PC-9 (cell line): ENCODE measurements at regions not wholly inside any gene's neighbourhood (a gene's known extent, or its start where the extent isn't known, plus 50 kb on each side); places are given as distances from the start of the nearest gene placed in this dataset.

Experiments
- BruUV-seq: library from RNA; stranded (reverse); fragments of 400-500 nt; replicated peaks from 2 replicates; lab custom pipeline; 2021; lab: Mats Ljungman, UMichigan
- CTCF ChIA-PET: fragments of 300-600 bp; sonication (Branson Sonifier 250); formaldehyde crosslinking; loops from one replicate; lab custom pipeline; 2022; ENCODE audit warnings: antibody characterized with exemption; lab: Charles Lee
- POLR2A ChIA-PET: fragments of 300-600 bp; sonication (Branson Sonifier 250); formaldehyde crosslinking; loops from one replicate; lab custom pipeline; 2022; ENCODE audit warnings: antibody characterized with exemption; ENCODE audit not compliant: unreplicated experiment; lab: Charles Lee
- DNase-seq, 2 experiments: peaks; one replicate each; pipeline versions ENCODE4 v3.0.0 to v3.0.0-alpha.2; 2015 to 2022; ENCODE audit warnings: mixed read lengths in 1 of 2
- H2AFZ ChIP-seq: fragments of 200-600 bp; sonication (generic); 2 replicates; pipeline ENCODE4 v1.8.1; 2017; ENCODE audit warnings: antibody characterized with exemption
- H3F3A ChIP-seq: fragments of 200-600 bp; sonication (generic); 2 replicates; pipeline ENCODE4 v1.8.1; 2017; ENCODE audit warnings: antibody characterized with exemption, mild to moderate bottlenecking, low read depth; ENCODE audit not compliant: insufficient read depth
- H3K27ac ChIP-seq: fragments of 200-600 bp; sonication (generic); 2 replicates; pipeline ENCODE4 v1.6.1; 2016; ENCODE audit warnings: mixed run types
- H3K27me3 ChIP-seq: fragments of 200-600 bp; sonication (generic); 2 replicates; pipeline ENCODE4 v1.6.1; 2016; ENCODE audit warnings: low read depth, mixed run types; ENCODE audit not compliant: insufficient read depth
- H3K36me3 ChIP-seq: fragments of 200-600 bp; sonication (generic); 2 replicates; pipeline ENCODE4 v1.6.1; 2016; ENCODE audit warnings: low read depth, mixed run types
- H3K4me1 ChIP-seq: fragments of 200-600 bp; sonication (generic); replicated peaks from 2 replicates; pipeline ENCODE4 v1.6.1; 2016; ENCODE audit warnings: mixed run types; ENCODE audit not compliant: insufficient read depth
- H3K4me2 ChIP-seq: fragments of 200-600 bp; sonication (generic); 2 replicates; pipeline ENCODE4 v1.6.1; 2017; ENCODE audit warnings: mixed run types
- H3K4me3 ChIP-seq: fragments of 200-600 bp; sonication (generic); 2 replicates; pipeline ENCODE4 v1.6.1; 2016; ENCODE audit warnings: mixed run types
- H3K79me2 ChIP-seq: fragments of 200-600 bp; sonication (generic); 2 replicates; pipeline ENCODE4 v1.6.1; 2017; ENCODE audit warnings: low read depth, mixed run types
- H3K9me2 ChIP-seq: fragments of 200-600 bp; sonication (generic); 2 replicates; pipeline ENCODE4 v1.8.1; 2017; ENCODE audit warnings: mild to moderate bottlenecking; ENCODE audit not compliant: insufficient read depth
- H3K9me3 ChIP-seq: fragments of 200-600 bp; sonication (generic); 2 replicates; pipeline ENCODE4 v1.8.1; 2016; ENCODE audit warnings: low read depth; ENCODE audit not compliant: insufficient read depth
- H4K20me1 ChIP-seq: fragments of 200-600 bp; sonication (generic); 2 replicates; pipeline ENCODE4 v1.8.1; 2017; ENCODE audit not compliant: insufficient read depth
- EZH2 ChIP-seq: fragments of 200-600 bp; sonication (generic); IDR thresholded peaks from 2 replicates; pipeline ENCODE4 v1.8.0; 2017; ENCODE audit warnings: antibody characterized with exemption, low read depth
- intact Hi-C: fragments of 100-400 bp; cut with micrococcal nuclease; formaldehyde crosslinking; loops from one replicate; pipeline ENCODE4 v1.10.0; 2022; ENCODE audit not compliant: unreplicated experiment
- TF ChIP-seq, protein P1 (sequence below): fragments of 200-600 bp; sonication (generic); conservative IDR thresholded peaks from 2 replicates; pipeline ENCODE4 v1.6.1; 2017; ENCODE audit warnings: mixed run types, antibody characterized with exemption, mild to moderate bottlenecking, moderate library complexity

DNA sequence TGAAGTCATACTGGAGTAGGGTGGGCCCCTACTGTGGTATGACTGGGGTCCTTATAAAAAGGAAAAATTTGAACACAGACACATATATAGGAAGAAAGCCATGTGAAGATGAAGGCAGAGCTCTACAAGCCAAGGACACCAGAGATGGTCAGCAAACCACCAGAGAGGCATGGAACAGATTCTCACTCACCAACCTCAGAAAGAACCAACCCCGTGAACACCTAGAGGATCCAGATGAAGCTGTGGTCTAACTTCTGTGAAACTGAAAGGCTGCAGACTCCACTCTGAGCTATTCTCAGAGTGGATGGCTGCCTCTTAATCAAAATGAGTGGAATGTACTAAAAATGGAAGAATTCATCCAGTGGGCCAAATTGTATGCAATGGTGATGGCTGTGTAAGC, 149.6 kb downstream of the ABCA8 start:
- Histone ChIP-seq H3K79me2 (no peaks in the 10 kb centered on the region), H3K4me2 (no peak overlapping the region), H2AFZ (no peak overlapping the region), H4K20me1 (no peaks in the 10 kb centered on the region), H3K9me3 (no peaks in the 10 kb centered on the region), H3K36me3 (no peaks in the 10 kb centered on the region), H3K4me1 (peaks cover 4% of the 10 kb centered on the region; the same call in 1 of the 2 replicates), H3K4me3 (no peak overlapping the region), H3K9me2 (0 out of 2 replicates have a peak, but pooled peaks cover 3% of the 10 kb centered on the region), H3K27me3 (no peaks in the 10 kb centered on the region), H3K27ac (no peak overlapping the region), H3F3A (no peaks in the 10 kb centered on the region)
- no TSS peak for BruUV-seq
- intact Hi-C loops = no loop called here
- CTCF ChIA-PET = no interaction called here
- no peak for DNase-seq
- POLR2A ChIA-PET = no interaction called here
- TF ChIP-seq, protein P1, sequence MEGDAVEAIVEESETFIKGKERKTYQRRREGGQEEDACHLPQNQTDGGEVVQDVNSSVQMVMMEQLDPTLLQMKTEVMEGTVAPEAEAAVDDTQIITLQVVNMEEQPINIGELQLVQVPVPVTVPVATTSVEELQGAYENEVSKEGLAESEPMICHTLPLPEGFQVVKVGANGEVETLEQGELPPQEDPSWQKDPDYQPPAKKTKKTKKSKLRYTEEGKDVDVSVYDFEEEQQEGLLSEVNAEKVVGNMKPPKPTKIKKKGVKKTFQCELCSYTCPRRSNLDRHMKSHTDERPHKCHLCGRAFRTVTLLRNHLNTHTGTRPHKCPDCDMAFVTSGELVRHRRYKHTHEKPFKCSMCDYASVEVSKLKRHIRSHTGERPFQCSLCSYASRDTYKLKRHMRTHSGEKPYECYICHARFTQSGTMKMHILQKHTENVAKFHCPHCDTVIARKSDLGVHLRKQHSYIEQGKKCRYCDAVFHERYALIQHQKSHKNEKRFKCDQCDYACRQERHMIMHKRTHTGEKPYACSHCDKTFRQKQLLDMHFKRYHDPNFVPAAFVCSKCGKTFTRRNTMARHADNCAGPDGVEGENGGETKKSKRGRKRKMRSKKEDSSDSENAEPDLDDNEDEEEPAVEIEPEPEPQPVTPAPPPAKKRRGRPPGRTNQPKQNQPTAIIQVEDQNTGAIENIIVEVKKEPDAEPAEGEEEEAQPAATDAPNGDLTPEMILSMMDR = no peak
- TF ChIP-seq EZH2 = no peak

DNA sequence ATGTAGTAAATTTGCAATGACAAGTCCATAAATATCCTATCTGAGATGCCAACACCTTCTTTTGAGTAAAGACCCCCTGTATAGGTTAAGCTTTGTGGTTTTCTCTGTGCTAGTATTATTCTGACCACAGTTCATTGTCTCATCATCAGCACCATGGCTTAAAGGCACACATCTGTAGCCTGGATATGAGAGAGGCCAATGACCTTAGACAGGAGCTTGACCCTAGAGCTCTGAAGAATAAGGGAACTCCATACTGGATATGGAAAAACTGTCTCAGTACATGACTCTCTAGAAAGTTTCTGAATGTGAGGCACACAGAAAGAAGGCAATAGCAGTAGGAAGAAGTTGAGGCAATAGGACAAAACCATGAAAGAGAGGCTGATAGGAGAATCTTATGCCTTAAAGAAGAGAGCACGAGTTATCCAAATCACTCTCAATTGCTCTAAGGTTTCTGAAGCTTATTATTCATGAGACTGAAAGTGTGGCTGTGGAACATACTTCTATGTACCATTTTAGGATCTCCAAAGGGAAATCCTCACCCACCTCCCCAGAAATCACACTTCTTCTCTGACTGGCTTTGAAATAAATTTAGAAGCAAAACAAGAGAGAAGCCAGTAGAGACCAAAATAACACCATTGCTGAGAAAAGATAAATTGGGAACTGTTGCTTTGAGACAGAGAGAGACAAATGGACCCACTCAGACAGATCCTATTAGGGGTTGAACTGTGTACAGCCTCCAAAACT, 150.2 kb downstream of the ABCA8 start:
- H3K27ac ChIP-seq = no peak overlapping the region
- TF ChIP-seq EZH2 = no peak
- TF ChIP-seq, protein P1 = no peak
- ChIA-PET POLR2A (no interaction called here), CTCF (no interaction called here)
- peaks cover 4% of the 10 kb centered on the region; the same call in 1 of the 2 replicates for H3K4me1 ChIP-seq
- intact Hi-C loops = no loop called here
- no peaks in the 10 kb centered on the region for H3K9me3 ChIP-seq
- no peaks in the 10 kb centered on the region for H3K27me3 ChIP-seq
- no peaks in the 10 kb centered on the region for H3K79me2 ChIP-seq
- no TSS peak for BruUV-seq
- H3K4me3 ChIP-seq = no peak overlapping the region
- 0 out of 2 replicates have a peak, but pooled peaks cover 3% of the 10 kb centered on the region for H3K9me2 ChIP-seq
- DNase-seq = no peak
- no peaks in the 10 kb centered on the region for H4K20me1 ChIP-seq
- no peak overlapping the region for H3K4me2 ChIP-seq
- no peak overlapping the region for H2AFZ ChIP-seq
- H3K36me3 ChIP-seq = no peaks in the 10 kb centered on the region
- H3F3A ChIP-seq = no peaks in the 10 kb centered on the region

DNA sequence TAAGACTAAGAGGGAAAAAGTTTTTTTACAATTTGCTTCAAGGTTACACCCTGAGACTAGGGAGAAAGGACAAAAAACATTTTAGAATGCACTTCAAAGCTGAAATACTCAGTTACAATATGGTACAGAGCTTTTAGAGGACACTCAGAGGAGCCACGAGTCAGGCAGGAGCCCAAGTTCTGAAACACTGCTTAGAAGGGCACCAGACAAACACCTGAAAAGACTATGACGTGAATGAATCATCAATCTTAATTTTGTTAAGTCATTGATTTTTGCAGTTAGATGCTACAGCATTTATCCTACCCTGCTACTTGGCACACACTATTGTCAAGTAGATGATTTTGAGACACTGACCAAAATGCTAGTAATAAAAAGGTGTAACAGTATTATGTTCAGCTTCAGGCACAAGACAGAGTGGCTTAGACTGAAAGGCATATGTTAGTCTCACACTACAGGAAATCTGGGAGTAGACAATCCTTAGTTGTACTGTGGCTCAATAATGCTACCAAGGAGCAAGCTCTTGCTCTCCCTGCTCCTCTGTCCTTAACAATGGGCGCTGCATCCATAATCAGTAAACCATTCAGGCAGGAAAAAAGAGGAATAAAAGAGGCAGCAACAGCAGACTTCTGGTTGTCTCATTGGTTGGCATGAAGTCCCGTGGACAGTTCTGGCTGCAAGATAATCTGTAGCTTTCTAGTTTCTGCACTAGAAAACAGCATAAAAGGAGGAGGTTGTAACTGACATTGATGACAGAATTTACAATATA, 151.8 kb downstream of the ABCA8 start:
- Histone ChIP-seq H3K9me3 (no peaks in the 10 kb centered on the region), H2AFZ (no peak overlapping the region), H3K4me1 (peaks cover 4% of the 10 kb centered on the region; the same call in 1 of the 2 replicates), H3K27ac (no peak overlapping the region), H3K4me3 (no peak overlapping the region), H3F3A (no peaks in the 10 kb centered on the region), H3K36me3 (no peaks in the 10 kb centered on the region), H3K9me2 (0 out of 2 replicates have a peak, but pooled peaks cover 3% of the 10 kb centered on the region), H3K4me2 (no peak overlapping the region), H3K27me3 (no peaks in the 10 kb centered on the region), H4K20me1 (no peaks in the 10 kb centered on the region), H3K79me2 (no peaks in the 10 kb centered on the region)
- TF ChIP-seq, protein P1 = no peak
- TF ChIP-seq EZH2 = no peak
- ChIA-PET CTCF (no interaction called here), POLR2A (interaction anchor here (0.6 kb wide), 1 partner anchor 106 kb away, joined by 15 read pairs; no protein-coding TSS in a partner anchor)
- DNase-seq = no peak
- intact Hi-C loops = no loop called here
- BruUV-seq = no TSS peak
